NCI-H1436 (cell line): ENCODE measurements at regions not wholly inside any gene's neighbourhood (a gene's known extent, or its start where the extent isn't known, plus 50 kb on each side); places are given as distances from the start of the nearest gene placed in this dataset.

ENCODE experiments used
- DNase-seq: peaks from one replicate; lab custom pipeline; 2025; lab: John Stamatoyannopoulos, UW

DNA sequence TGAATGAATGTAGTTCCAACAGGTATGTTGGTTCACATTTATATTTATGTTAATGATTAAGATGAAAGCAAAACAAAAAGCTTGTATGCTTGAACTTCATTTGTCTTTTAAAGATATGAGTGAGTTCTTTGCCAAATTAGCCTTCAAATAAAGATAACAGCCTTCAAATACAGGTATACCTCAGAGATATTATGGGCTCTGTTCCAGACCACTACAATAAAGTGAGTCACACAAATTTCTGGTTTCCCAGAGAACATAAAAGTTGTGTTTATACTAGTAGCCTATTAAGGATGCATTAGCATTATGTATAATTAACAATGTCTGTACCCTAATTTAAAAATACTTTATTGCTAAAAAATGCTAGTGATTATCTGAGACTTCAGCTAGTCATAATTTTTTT is 245.3 kb upstream of the MAN1A1 start:
- DNase-seq, result no peak

DNA sequence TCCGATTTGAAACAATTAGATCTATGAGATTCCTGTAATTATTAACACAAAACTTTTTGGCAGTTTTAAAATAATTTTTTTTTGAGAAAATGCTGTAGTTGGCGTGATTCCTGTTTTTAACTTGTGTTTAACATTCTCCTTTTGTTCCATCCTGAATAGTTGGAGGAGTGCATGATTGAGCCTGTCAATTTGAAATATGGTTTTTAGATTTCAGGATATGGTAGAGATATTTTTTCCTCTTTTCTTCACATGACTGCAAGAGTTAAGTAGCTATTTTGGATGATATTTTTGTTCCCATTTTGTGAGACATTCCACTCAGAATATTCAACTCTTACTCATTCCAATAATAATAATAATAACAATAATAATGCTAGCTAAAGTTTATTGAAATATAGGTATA is 241.7 kb upstream of the MAN1A1 start:
- no peak for DNase-seq

DNA sequence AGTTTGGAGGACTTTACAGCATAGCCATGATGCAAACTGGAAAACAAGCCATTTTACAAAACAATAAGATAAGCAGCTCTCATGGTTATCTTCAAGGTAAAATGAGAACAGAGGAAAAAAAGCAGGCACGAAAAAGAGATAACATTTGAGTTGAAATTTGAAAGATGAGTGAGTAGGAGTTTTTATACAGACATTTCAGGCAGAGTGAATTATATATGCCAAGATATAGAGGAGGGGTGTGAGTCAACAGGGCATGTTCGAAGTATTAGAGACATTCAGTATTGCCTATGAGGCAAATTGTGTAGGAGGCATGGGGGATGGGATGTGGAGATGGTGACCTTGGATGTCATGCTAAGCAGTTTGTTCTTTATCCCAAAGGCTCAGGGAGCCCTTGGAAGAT is 240.5 kb upstream of the MAN1A1 start:
- no peak for DNase-seq

DNA sequence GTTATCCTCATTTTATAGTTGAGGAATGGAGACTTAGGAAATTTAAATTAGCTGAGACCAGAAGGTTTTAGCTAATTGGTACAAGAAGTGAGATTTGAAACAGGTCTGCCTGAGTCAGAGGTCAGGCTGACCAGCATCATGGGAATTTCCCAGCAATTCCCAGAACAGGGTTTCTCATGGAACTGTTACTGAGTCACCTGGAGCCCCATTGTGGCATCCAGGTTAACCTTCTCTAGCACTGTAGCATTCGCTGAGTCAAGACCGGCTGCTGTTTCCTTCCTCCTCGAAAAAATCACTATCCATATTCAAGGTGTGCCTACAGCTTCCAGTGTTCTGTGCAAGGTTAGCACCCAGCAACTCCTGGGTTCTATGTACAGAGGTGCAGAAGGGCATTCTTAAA is 238.0 kb upstream of the MAN1A1 start:
- DNase-seq, result no peak

DNA sequence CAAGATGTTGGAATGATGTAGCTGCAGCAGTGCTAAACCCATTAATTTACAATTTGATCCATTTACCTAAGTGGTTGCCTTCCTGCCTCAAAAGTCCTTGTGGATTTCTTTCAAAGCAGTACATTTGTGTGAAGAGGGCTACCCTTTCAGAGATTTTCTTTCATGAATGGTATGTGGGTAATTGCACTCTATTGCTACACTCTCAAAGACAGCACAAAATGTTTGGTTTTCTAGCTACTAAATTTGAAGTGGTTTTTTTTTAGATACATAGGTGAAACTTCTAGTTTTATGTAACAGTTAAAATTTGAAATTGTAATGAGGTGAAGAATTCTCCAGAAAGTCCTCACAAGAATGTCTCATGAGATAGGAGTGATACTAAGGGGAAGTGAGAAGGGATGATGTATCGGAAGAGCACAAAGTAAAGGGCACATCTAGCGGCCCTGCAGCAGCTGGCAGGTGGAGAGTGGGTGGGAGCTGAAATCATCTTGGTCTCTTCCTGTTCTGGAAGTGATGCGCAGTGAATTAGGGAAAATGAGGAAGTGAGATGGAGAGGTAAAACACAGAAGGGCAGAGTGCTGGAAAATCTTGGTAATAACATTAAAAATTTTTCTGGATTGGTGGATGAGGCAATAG is 236.8 kb upstream of the MAN1A1 start:
- no peak for DNase-seq

DNA sequence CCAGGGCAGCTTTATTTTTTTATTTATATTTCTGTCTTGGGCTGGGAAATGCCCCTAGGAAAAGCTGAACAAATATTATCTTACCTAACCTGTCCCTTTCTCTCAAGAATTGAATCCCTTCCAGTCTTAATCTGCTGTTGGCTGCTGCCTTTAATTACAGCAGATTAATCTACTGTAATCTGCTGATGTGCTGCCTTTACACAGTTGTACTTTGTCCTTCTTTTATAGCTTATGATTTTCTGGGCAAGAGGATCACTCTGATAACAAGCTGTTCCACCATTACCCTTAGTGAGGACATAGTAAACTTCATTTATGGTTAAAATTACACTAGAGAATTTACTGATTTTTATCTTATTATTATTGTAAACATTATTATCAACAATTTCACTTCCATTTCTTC is 234.5 kb upstream of the MAN1A1 start:
- no peak for DNase-seq

DNA sequence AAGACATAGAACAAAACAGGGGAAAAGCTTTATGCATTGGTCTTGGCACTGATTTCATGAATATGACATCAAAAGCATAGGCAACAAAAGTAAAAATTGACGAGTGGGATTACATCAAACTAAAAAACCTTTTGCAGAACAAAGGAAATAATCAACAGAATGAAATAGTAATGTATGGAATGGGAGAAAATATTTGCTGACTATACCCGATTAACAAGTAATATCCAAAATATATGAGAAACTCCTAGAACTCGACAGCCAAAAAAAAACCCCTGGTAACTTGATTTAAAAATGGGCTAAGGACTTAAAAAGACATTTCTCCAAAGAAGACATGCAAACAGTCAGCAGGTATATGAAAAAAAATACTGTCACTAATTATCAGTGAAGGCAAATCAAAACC is 231.7 kb upstream of the MAN1A1 start:
- no peak for DNase-seq

DNA sequence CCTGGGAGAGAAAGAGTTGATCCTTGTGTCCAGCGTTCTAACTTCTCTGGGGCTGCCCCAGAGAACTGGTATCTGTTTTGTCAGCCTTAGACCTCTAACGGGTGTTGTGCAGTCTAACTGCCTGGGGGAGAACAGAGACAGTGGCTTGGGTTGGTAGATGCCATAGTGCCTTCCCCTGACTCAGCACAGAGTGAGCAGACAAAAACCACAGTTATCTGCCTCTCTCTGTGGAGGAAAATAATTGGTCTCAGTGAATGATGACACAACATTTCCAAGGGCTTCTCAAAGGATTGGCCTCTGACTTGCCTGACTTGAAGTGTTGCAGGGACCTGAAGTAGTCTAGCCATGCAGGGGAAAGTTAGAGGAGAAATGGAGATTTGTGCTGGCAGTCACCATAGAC is 226.2 kb upstream of the MAN1A1 start:
- no peak for DNase-seq

DNA sequence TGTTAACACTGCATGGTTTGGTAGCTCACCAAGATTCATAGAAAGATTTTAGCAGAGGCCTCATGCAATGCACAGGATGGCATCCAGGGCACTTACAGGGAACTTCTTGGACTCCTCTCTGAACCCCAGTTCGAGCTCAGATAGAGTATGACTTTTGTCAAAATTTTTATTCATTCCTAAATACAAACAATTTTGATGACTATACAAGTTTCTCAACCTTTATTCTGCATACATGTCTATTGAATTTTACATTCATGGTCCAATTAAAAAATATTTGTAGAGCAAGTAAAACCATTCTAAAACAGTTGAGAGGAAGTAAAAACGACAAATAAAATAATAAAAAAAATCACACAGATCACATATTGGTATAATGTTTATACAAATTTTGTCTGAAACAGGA is 219.0 kb upstream of the MAN1A1 start:
- DNase-seq, result no peak

DNA sequence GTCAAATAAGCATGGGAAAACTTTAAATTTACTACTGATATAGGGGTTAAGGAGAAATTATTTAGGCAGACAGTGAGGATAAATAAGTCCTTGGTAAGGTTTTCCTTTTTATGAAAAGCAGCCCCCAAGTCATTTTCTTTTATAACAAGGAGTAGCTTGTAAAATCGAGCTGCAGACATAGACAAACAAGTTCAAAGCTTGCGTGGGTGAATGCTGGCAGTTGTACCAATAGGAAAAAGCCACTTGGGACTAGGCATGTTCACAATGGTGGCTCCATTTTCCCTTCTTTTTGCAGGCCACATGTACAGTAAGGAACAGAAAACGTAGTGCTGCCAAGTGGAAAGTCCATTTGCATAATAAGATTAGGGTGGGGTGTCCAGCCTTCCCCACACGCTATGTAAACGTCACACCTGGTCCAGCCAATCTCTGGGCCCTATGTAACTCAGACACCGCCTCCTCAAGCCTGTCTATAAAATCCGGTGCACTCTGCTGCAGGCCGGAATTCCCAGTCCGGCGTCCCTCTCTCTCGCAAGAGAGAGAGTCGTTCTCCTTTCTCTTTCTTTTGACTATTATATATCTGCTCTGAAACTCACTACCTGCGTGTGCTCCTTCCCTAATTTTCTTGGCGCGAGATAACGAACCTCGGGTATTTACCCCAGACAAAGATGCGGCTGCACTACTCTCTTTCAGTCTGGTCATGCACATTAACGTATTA is 217.1 kb upstream of the MAN1A1 start:
- no peak for DNase-seq

DNA sequence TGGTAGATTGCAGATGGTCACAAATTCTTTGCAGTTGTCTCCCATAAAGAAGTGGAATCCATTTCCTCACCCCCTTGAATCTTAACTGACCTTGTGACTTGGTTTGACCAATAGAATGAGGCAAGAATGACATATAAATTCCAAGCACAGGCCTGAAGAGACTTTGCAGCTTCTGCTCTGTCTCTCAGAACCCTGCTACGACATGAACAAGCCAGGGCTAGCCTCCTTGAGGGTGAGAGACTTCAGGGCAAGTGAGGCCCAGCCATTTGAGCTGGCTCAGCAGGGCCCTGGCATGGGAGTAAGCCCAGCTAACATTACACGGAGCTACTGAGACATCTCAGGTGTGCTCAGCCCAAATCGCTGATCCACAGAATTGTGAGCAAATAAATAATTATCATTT is 216.3 kb upstream of the MAN1A1 start:
- no peak for DNase-seq

DNA sequence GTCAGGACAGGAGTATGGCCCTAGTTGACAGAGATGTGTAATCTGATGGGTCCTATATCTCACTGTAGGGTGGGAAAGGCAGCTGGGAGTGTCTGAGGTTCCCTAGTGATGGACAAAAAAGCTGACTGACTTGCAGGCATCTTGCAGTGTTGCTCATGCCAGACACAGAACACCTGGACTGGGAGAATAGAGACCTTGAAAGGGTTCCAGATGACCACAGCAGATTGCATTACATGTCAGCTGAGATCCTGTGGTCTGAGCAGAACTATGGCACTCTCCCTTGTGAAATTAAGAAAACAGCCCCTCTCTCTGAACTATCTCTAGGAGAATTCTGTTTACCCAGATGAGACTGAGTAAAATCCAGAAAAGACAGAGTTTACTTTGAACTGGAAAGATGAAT is 212.6 kb upstream of the MAN1A1 start:
- no peak for DNase-seq

DNA sequence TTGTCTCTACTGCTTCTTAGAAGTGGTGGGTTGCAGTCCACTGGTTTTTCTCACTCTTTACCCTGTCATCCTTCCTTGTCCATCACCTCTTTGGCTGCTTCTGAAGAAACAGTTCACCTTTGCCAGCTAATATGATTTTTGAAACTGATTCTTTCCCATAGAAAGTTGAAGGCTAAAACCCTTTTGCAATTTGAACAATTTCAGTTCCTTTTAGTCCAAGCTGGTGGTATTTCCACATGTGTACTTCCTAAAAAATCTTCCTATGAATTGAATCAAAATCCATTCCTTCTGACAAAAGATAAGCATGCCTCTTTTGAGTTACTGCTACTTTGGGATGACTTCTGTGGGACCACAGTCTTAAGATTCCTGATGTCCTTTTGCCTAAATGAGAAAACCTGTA is 210.0 kb upstream of the MAN1A1 start:
- no peak for DNase-seq

DNA sequence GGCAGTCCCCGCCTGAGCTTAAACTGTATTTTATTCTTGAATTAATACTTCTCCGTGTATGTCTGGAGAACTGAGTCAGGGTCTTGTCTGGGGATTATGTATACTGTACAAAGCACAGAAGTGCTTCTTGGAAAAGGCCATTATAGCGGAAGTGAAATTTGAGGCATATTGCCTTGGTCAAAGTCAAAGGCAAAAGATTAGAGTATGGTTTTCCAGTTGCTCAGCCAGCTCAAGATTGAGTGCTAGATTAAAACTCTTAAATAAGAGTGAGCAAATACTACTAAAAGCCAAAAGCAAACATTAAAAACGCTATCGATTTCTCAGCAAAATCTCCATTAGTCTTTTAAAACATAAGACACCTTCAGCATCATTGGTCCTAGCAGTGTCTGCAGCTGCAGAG is 207.7 kb upstream of the MAN1A1 start:
- no peak for DNase-seq

DNA sequence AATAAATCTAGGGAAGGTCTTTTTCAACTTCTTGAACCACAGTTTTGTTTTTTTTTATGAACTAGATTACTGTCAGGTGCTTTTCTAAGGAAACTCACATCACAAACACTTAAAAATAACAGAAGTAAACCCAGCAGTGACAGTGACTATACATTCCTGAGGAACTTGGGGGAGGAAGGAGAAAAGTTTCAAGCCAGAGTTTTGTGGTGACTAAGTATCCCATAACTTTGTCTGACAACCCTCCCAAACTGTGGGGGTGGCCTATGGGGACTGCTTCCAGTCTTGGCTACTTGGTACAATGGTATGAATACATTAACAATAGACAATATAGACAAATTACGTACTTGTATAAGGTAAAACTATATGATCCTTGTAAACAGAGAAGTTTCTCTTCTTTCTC is 202.5 kb upstream of the MAN1A1 start:
- no peak for DNase-seq

DNA sequence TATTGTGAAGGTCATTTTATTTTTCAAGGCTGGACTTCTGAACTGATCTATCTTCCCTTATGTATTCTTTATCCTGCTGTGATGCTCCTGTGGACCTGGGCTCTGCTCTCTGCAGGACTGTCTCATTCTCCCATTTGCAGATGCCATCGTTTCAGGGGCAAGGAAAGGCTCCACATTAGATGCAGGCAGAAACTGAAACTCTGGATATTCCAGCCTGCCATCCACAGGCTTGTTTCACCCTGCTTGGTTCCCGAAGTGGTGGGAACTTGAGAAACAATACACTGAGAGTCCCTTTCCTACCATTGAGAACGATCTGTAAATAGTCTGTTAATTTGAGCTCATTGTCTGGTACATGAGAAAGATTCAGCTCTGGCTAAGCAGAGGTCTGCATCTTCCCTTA is 197.5 kb upstream of the MAN1A1 start:
- no peak for DNase-seq

DNA sequence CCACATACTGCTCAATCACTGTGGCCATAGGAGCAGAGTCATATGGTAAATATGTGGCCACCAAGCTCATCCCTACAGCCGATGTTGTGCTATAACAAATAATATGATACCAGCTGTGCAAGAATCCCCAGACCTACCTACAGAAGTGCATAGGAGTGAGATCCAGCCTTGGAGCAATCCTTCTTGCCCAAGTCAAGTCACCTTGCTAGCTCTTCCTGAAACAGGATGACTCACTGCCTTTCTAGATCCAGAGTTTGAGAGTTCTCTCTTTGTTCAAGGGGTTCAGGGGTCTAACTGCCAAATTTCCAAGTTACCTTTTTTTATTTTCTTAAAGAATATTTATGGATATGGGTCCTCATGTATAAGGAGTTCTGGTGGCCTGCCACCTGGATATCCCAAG is 195.7 kb upstream of the MAN1A1 start:
- no peak for DNase-seq

DNA sequence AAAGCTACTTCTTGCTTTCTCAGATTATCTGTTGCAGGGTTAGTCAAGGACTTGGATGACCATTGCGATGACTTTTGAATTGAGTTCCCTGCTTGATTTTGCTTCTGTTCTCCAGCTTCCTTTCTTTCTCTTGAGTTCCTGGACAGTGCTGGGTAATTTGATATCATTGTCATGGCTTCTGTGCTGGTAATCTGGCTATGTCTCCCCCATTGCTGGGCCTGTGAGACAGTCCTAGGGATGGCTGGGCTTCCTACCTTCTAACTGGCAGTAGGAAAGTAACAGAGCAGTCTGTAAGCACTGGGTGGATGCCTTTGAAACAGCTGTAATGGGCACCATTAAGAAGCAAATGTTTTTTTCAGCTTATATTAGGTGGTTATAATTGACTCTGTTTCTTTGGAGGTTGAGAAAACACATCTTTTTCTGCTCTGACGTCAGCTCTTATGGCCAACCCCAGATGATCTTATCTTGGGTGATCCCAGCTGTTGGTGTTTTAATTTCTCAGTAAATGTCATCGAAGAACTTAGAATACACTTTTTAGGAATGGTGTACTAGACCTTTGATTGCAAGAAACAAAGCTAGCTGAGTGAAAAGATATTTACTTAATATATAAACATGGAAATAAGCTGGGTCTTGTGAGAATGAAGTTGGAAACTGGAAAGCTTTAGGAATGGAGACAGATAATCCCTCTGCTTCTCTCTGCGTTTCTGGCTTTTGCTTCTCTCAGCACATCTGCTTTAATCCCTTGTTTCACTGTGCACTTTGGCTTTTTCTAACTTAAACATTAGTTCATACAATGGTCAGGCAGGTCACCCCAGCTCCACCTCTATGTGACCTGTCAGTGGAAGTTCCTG is 195.0 kb upstream of the MAN1A1 start:
- no peak for DNase-seq

DNA sequence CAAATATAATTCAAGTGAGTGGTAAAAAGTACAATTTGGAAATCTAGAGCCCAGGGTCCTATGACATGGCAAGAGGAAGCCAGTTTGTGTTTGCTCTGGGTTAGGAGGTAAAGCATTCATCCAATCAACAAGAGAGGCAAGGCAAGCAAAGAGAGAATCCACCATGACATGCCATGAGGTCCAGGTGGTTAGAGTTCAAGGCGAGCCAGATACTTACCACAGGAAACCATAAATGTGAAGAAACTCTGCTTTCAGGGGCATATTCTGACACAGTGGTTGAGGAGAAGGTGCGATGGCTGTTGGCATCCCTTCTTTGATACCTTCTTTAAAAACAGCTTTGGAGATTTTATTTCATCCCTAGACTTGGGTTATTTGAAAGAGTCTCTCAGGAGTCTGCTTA is 193.8 kb upstream of the MAN1A1 start:
- DNase-seq, result no peak

DNA sequence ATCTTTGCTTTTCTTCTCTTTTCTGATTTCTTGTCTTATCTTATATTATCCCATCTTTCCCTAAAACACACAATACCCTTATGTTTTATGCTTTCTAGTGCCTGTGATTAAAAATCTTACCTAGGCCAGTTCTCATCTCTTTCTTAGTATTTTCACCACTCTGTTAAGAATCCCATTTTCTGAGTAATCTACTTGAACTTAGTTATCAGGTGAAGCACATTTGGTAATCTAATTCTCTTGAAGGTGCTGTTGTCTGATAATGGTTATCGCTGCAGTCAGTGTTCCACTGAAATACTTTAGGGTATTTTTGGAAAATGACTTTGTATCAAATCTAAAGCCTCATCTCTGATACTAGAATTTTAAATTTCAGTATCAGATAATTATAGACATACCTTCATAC is 192.5 kb upstream of the MAN1A1 start:
- no peak for DNase-seq

DNA sequence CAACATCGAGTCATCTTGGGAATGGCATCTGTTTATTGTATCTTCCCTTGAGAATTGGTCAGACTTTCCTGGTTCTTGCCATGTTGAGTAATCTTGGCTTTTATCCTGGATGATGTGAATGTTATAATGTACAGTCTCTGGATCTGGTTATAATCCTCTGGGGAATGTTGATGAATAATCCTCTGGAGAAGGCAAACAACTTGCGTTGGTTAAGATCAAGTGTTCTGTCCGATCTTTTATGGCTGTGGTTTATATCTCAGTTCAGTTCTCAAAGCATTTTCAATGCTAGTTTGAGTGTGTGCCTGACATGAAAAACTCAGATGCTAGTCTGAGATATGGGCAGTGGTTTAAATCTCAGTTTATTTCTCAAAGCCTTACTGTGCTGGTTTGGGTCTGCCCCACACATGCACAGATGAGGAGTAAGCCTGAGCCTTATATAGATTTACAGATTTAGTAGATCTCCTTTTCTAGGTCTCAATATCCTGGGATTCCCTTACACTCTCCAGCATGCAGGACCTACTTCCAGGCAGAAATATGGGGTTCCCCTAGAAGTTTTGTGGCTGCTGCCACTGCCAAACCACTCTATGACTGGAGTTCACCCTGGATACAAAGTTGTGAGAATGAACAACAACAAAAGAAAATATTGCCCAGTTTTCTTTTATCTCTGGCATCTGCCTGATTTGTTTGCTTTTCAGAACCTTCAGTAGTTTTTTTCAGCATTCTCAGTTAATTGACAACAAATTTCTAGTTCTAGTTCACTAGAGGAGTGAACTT is 191.8 kb upstream of the MAN1A1 start:
- no peak for DNase-seq

DNA sequence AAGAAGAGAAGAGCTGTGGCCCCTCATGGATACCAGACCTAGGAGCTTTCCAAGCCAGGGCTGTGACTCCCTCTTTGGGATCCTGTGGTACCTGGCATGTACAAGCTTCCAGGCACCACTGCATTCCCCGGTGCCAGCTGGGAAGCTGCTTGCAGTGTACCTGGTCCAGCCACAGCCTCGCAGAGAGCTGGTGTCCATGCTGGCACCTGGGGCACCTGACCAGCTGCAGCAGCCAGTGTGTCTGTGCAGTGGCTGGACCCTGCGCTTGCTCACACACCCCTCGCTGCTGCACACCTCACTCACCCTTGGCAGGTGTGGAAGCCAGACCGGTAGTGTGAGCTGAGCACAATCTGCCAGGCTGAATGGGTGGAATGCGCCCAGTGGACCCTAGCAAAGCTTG is 190.9 kb upstream of the MAN1A1 start:
- DNase-seq, result no peak
